HS-5 (cell line): ENCODE measurements at regions not wholly inside any gene's neighbourhood (a gene's known extent, or its start where the extent isn't known, plus 50 kb on each side); places are given as distances from the start of the nearest gene placed in this dataset.

Experiments
- DNase-seq: peaks from one replicate; pipeline ENCODE4 v3.0.0-alpha.2; 2012; ENCODE audit warnings: low read depth

GRCh38 chr11:101401245-101401644, 182.6 kb downstream of the TRPC6 start:
- peak; percentile 85 for DNase-seq

- no peak for DNase-seq
Measured at GRCh38 chr11:101397979-101398378, 185.8 kb downstream of the TRPC6 start.

- peak; percentile 22 for DNase-seq
Measured at GRCh38 chr11:101390539-101390938, 193.3 kb downstream of the TRPC6 start.

- DNase-seq = no peak
Measured at GRCh38 chr11:101369835-101370234, 214.0 kb downstream of the TRPC6 start.

GRCh38 chr11:101363706-101364275, 220.0 kb downstream of the TRPC6 start:
- DNase-seq = no peak

- no peak for DNase-seq
Measured at GRCh38 chr11:101362643-101363042, 221.2 kb downstream of the TRPC6 start.

- no peak for DNase-seq
Measured at GRCh38 chr11:101357771-101358170, 226.0 kb downstream of the TRPC6 start.

- no peak for DNase-seq
Measured at GRCh38 chr11:101354801-101355200, 225.2 kb upstream of the PGR start.

- no peak for DNase-seq
Measured at GRCh38 chr11:101348786-101349185, 219.2 kb upstream of the PGR start.

GRCh38 chr11:101346591-101346990, 217.0 kb upstream of the PGR start:
- DNase-seq = peak; percentile 59

- DNase-seq = no peak
Measured at GRCh38 chr11:101345891-101346290, 216.3 kb upstream of the PGR start.

- no peak for DNase-seq
Measured at GRCh38 chr11:101342307-101342706, 212.7 kb upstream of the PGR start.

GRCh38 chr11:101341578-101341977, 212.0 kb upstream of the PGR start:
- no peak for DNase-seq

- DNase-seq = no peak
Measured at GRCh38 chr11:101336858-101337257, 207.2 kb upstream of the PGR start.

- no peak for DNase-seq
Measured at GRCh38 chr11:101336155-101336554, 206.5 kb upstream of the PGR start.

GRCh38 chr11:101334581-101334980, 205.0 kb upstream of the PGR start:
- DNase-seq = no peak

GRCh38 chr11:101331411-101331810, 201.8 kb upstream of the PGR start:
- no peak for DNase-seq

GRCh38 chr11:101327908-101328307, 198.3 kb upstream of the PGR start:
- DNase-seq = no peak

GRCh38 chr11:101326141-101326540, 196.5 kb upstream of the PGR start:
- no peak for DNase-seq

GRCh38 chr11:101323997-101324396, 194.4 kb upstream of the PGR start:
- DNase-seq = no peak

GRCh38 chr11:101321222-101321621, 191.6 kb upstream of the PGR start:
- no peak for DNase-seq

- no peak for DNase-seq
Measured at GRCh38 chr11:101306721-101307120, 177.1 kb upstream of the PGR start.

- DNase-seq = no peak
Measured at GRCh38 chr11:101305496-101305895, 175.9 kb upstream of the PGR start.

GRCh38 chr11:101299210-101299609, 169.6 kb upstream of the PGR start:
- DNase-seq = no peak

- peak; percentile 39 for DNase-seq
Measured at GRCh38 chr11:101296896-101297295, 167.3 kb upstream of the PGR start.
